ENCODE measurements at regions not wholly inside any gene's neighbourhood (a gene's known extent, or its start where the extent isn't known, plus 50 kb on each side); places are given as distances from the start of the nearest gene placed in this dataset.

GRCh38 chr9:21672140-21672539 is 130.3 kb upstream of the MTAP start:
- DNase-seq: no peak

GRCh38 chr9:21672761-21673160 is 129.7 kb upstream of the MTAP start:
- DNase-seq: no peak

GRCh38 chr9:21674894-21675293 is 127.5 kb upstream of the MTAP start:
- no peak for DNase-seq

GRCh38 chr9:21677387-21677786 is 125.0 kb upstream of the MTAP start:
- no peak for DNase-seq

GRCh38 chr9:21677834-21678233 is 124.6 kb upstream of the MTAP start:
- no peak for DNase-seq

GRCh38 chr9:21679432-21679831 is 123.0 kb upstream of the MTAP start:
- no peak for DNase-seq

- no peak for DNase-seq
These were observed 121.8 kb upstream of the MTAP start for GRCh38 chr9:21680590-21680989.

- no peak for DNase-seq
These were observed 120.8 kb upstream of the MTAP start for GRCh38 chr9:21681641-21682040.

- DNase-seq: no peak
These were observed 120.1 kb upstream of the MTAP start for GRCh38 chr9:21682381-21682780.

- DNase-seq: no peak
These were observed 119.5 kb upstream of the MTAP start for GRCh38 chr9:21682981-21683380.

- DNase-seq: no peak
These were observed 118.8 kb upstream of the MTAP start for GRCh38 chr9:21683484-21684175.

- DNase-seq: no peak
These were observed 118.2 kb upstream of the MTAP start for GRCh38 chr9:21684231-21684630.

GRCh38 chr9:21684831-21685362 is 117.5 kb upstream of the MTAP start:
- no peak for DNase-seq

GRCh38 chr9:21685502-21685901 is 116.9 kb upstream of the MTAP start:
- DNase-seq: no peak

- no peak for DNase-seq
These were observed 115.7 kb upstream of the MTAP start for GRCh38 chr9:21686738-21687137.

- no peak for DNase-seq
These were observed 115.1 kb upstream of the MTAP start for GRCh38 chr9:21687351-21687750.

GRCh38 chr9:21688108-21689102 is 114.0 kb upstream of the MTAP start:
- DNase-seq: no peak

- no peak for DNase-seq
These were observed 112.6 kb upstream of the MTAP start for GRCh38 chr9:21689854-21690253.

- no peak for DNase-seq
These were observed 111.9 kb upstream of the MTAP start for GRCh38 chr9:21690561-21690960.

- no peak for DNase-seq
These were observed 110.0 kb upstream of the MTAP start for GRCh38 chr9:21692390-21692789.

GRCh38 chr9:21694424-21694823 is 108.0 kb upstream of the MTAP start:
- DNase-seq: no peak

GRCh38 chr9:21695443-21695842 is 107.0 kb upstream of the MTAP start:
- no peak for DNase-seq

GRCh38 chr9:21695874-21696341 is 106.5 kb upstream of the MTAP start:
- DNase-seq: no peak

GRCh38 chr9:21696411-21696871 is 106.0 kb upstream of the MTAP start:
- DNase-seq: no peak
